ENCODE measurements at regions not wholly inside any gene's neighbourhood (a gene's known extent, or its start where the extent isn't known, plus 50 kb on each side); places are given as distances from the start of the nearest gene placed in this dataset.

DNA sequence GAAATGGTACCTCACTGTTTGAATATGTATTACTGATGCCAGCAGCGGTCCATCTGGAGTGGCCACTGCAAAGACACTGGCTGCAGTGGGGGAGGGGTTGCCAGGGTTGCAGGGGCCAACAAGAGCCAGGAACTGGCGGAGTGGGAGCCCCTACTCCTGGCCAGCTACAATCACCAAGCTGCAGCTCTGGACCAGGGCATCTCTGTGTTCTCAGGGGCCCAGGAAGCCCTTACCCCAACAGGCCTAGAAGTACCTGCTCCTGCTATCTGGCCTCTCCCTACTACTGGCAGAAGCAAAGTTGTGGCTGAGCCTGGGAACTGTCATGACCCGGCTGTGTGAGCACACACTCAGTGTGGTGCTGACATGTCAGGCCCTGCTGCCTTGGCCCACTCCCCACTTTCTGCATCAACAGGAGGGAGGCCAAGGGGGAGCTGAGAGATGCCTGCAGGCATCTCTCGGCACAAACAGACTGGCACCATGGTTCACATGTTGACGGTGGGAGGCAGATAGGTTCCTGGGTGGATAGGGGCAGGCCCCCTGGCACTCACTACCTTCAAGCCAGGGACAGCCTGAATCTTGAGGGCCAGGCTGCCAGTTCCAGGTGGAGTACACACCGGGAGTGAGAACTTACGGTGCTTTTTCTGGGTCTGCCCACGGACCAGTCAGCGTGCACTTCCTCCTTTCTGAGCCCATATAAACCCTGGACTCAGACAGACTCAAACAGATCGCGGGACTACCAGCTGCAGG, 1188.0 kb downstream of the GRIK2 start:
- Histone ChIP-seq H3K9me3 (replicated peaks) (peaks cover 20% of the 10 kb centered on the region), H3K36me3 (no peaks in the 10 kb centered on the region), H3K4me1 (no peaks in the 10 kb centered on the region), H3K4me3 (no peak overlapping the region), H3K27me3 (ENCODE audit: low read depth) (no peaks in the 10 kb centered on the region), H3K27ac (replicated peaks) (no peak overlapping the region)
- TF ChIP-seq, protein P1, sequence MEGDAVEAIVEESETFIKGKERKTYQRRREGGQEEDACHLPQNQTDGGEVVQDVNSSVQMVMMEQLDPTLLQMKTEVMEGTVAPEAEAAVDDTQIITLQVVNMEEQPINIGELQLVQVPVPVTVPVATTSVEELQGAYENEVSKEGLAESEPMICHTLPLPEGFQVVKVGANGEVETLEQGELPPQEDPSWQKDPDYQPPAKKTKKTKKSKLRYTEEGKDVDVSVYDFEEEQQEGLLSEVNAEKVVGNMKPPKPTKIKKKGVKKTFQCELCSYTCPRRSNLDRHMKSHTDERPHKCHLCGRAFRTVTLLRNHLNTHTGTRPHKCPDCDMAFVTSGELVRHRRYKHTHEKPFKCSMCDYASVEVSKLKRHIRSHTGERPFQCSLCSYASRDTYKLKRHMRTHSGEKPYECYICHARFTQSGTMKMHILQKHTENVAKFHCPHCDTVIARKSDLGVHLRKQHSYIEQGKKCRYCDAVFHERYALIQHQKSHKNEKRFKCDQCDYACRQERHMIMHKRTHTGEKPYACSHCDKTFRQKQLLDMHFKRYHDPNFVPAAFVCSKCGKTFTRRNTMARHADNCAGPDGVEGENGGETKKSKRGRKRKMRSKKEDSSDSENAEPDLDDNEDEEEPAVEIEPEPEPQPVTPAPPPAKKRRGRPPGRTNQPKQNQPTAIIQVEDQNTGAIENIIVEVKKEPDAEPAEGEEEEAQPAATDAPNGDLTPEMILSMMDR (IDR thresholded peaks at IDR 0.05; ENCODE audit: borderline replicate concordance) = no peak
- DNase-seq = no peak
- intact Hi-C loops (cut with micrococcal nuclease) = no loop called here

DNA sequence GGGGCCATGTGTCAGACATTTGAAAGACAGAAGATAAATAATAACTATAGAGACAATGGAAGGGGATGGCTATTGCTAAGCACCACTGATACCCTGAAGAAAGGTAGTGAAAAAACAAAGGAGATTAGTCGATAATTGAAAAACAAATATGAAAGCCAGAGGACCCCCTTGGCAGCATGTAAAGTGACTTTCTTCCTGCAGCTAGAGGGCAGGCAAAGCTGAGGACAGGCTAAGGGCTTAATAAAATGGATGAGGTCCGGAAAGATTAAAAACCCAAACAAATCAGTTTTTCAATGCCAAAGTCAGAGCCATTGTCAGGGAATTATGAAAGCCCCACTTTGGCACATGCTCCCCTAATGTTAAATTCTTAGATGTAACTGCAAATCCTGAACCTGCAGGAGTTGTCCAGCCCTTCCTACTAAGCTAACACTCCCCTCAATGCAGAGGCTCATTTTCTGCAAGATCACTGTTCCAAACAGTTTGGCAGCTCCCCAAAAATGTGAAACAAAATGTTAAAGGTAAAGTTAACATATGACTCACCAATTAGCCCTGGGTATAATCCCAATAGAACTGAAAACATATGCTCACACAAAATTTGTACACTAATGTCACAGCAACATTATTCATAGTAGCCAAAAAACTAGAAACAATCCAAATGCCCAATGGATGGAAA, 1177.9 kb downstream of the GRIK2 start:
- Histone ChIP-seq H3K9me3 (replicated peaks) (no peaks in the 10 kb centered on the region), H3K4me1 (no peaks in the 10 kb centered on the region), H3K27ac (replicated peaks) (no peak overlapping the region), H3K27me3 (ENCODE audit: low read depth) (no peaks in the 10 kb centered on the region), H3K36me3 (no peaks in the 10 kb centered on the region), H3K4me3 (no peak overlapping the region)
- DNase-seq = no peak
- TF ChIP-seq, protein P1 (IDR thresholded peaks at IDR 0.05; ENCODE audit: borderline replicate concordance) = no peak
- intact Hi-C loops (cut with micrococcal nuclease) = no loop called here

DNA sequence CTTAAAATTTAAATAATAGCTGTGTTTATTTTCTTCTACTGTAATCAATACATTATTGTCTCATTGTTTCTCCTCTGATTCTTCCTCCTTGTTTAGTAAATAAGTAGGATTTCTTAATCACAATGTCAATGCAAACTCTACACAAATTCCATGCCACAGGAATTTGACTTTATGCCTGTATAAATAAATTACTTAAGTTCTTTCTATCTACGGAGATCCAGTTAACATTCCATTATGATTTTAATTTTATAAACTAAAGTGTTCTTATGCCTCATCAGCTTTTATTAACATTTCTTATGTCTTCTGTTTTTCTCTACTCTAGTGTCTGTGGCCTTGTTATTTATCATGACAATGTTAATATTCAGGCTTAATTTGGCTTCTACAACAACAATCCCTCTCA, 1169.2 kb downstream of the GRIK2 start:
- H3K36me3 ChIP-seq = no peaks in the 10 kb centered on the region
- no peak overlapping the region for H3K4me3 ChIP-seq
- no peaks in the 10 kb centered on the region for H3K27me3 ChIP-seq (ENCODE audit: low read depth)
- H3K9me3 ChIP-seq (replicated peaks) = no peaks in the 10 kb centered on the region
- no peaks in the 10 kb centered on the region for H3K4me1 ChIP-seq
- H3K27ac ChIP-seq (replicated peaks) = no peak overlapping the region
- TF ChIP-seq, protein P1 (IDR thresholded peaks at IDR 0.05; ENCODE audit: borderline replicate concordance) = no peak
- intact Hi-C loops (cut with micrococcal nuclease) = no loop called here
- DNase-seq = no peak

DNA sequence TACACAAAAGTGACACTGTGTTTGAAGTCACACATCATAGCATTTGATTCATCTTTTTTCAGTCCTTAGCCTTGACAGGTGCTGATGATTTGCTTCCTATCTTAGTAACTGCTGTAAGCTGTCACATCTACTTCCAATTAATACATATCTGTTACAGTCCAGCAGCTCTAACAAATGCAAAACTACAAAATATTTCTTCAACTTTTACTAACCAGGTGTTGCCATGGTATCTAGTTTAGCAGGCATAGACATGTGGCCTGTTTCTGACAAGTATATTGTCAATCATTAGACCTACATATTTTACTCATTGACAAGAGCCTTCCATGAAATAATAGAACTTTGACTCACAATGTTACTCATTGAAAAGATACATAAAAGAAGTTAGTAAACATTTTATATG, 1159.7 kb downstream of the GRIK2 start:
- no peak overlapping the region for H3K4me3 ChIP-seq
- DNase-seq = no peak
- no peaks in the 10 kb centered on the region for H3K36me3 ChIP-seq
- intact Hi-C loops (cut with micrococcal nuclease) = no loop called here
- H3K27ac ChIP-seq (replicated peaks) = no peak overlapping the region
- no peaks in the 10 kb centered on the region for H3K27me3 ChIP-seq (ENCODE audit: low read depth)
- TF ChIP-seq, protein P1 (IDR thresholded peaks at IDR 0.05; ENCODE audit: borderline replicate concordance) = no peak
- H3K9me3 ChIP-seq (replicated peaks) = peaks cover 2% of the 10 kb centered on the region
- H3K4me1 ChIP-seq = no peaks in the 10 kb centered on the region

DNA sequence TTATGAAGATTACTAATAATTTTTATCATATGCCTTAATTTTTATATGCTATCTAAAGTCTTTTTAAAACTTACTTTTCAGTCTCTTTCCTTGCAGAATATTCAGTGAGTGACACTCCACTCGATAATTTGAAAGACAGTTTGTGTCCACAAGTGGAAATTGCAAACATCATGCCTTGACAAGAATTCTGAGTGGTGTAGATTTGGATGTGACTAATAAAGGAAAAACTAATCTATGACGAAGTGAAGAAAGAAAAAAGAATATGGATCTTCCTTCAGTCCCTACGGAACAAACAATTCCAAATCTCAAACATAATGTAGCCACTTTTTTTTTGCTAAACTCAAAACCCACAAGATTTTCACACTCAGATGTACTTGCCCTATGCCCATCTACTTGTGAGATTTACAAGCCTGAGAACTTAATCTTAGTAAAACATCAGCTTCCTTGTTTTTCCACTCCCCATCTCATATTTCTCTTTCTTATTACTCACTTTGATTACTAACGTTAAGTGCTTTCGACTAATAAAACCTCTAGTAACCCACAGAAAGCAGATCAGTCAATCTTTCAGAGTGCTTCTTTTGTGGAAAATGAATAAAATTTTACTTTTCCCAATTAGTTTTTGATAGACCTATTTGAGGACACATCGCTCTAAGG, 1155.8 kb downstream of the GRIK2 start:
- no peak for DNase-seq
- no peak overlapping the region for H3K4me3 ChIP-seq
- TF ChIP-seq, protein P1 (IDR thresholded peaks at IDR 0.05; ENCODE audit: borderline replicate concordance) = no peak
- no peaks in the 10 kb centered on the region for H3K36me3 ChIP-seq
- H3K27me3 ChIP-seq (ENCODE audit: low read depth) = no peaks in the 10 kb centered on the region
- H3K27ac ChIP-seq (replicated peaks) = no peak overlapping the region
- H3K4me1 ChIP-seq = no peaks in the 10 kb centered on the region
- peaks cover 11% of the 10 kb centered on the region for H3K9me3 ChIP-seq (replicated peaks)
- intact Hi-C loops (cut with micrococcal nuclease) = no loop called here

All from left ventricle myocardium inferior (tissue), 1 donor.